Globus pallidus (tissue), 1 donor: ENCODE measurements at regions not wholly inside any gene's neighbourhood (a gene's known extent, or its start where the extent isn't known, plus 50 kb on each side); places are given as distances from the start of the nearest gene placed in this dataset.
A peak's percentile ranks its signal among the peaks of the same experiment; 100 is the strongest.
"Not testable (repeated sequence)": the region's sequence is repeated elsewhere in the genome, so short reads cannot be mapped to it uniquely, and the experiment has no call there.

Experiments
- DNase-seq: peaks from one replicate; pipeline ENCODE4 v3.0.0-alpha.2; 2015; ENCODE audit warnings: low spot score

DNA sequence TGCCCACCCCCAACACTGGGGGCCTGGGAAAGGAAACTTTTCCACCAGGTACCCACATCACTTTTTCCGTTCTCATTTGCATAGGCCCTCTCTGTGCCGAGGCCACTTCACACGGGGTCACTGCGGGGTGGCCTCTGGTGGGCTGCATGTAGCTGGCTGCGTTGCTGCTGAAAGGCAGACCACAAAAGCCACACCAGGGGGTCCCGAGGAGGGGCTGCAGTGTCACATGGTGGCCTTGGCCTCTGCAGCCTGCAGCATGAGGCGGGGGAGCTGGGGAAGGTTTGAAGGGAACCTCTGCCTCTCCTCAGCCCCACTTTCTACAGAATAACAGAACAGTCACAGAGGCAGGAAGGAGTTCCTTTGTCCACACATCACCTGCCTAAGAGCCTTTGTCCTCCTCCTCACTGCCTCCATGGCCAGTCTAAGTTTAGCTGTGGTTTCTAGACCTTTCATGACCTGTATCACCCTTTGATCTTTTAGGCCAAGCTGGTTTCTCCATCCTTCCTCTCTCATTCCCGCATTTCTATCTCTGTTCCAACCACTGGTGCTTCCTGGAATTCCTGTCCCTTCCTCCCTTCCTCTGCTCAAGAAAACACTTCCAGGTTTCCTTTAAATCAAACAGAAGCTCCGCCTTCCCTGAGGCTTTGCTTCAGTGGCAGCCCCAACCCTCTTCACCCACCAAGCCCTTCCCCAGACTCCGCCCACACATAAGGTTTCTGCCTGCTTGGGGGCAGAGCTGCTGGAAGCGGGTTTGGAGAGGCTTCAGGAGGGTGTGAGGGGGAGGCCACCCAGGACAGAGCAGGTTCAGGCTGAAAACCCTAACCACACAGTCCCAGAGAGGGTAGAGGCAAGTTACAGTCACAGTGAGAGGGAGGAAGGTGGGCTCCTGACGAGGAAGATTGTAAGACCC lies 150.7 kb upstream of the TLE3 start:
- no peak for DNase-seq

GRCh38 chr15:70247281-70247680 lies 149.6 kb upstream of the TLE3 start:
- no peak for DNase-seq

- no peak for DNase-seq
Observed at GRCh38 chr15:70246623-70247220, 149.0 kb upstream of the TLE3 start.

- DNase-seq, result peak; percentile 24
Observed at GRCh38 chr15:70245932-70246622, 148.4 kb upstream of the TLE3 start.

GRCh38 chr15:70244978-70245542 lies 147.3 kb upstream of the TLE3 start:
- no peak for DNase-seq

DNA sequence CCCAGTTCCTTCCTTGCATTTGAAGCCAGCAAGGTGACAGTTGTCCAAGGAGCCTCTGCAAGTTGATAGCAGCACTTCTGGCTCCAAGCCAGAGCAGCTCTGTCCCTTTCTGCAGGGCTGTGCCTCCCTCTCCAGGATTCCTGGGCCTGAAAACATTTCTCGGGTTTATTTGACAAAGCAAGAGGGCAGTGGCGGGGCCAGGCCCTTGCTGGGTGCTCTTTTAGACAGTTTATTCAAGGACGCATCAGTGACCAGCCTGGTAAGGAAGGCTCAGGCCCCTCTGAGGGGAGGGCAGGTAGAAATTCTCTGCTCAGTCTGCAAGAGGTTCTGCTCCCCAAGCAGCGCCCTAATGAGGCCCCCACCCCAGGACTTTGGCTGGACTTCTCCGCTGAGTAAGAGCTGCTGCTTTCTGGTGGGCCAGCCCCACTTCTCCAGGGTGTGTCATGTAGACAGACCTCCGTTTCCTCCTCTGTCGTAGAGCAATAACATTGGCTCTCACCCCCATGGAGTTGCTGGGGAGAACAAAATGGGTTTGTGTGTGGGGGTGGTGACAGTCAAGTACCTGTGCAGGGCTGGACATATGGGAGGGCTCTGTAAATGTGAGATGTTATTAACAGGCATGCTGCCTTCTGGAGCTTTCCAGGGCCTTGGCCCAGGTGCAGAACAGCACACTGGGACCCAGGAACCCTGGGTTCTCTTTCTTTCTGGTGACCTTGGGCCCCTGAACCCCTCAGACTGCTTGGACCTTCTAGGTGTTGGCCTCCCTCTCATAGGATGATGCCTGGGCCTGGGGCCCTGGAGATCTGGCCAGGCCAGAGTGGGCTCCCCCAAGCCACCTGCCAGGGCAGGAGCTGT lies 146.2 kb upstream of the TLE3 start:
- DNase-seq, result no peak

DNA sequence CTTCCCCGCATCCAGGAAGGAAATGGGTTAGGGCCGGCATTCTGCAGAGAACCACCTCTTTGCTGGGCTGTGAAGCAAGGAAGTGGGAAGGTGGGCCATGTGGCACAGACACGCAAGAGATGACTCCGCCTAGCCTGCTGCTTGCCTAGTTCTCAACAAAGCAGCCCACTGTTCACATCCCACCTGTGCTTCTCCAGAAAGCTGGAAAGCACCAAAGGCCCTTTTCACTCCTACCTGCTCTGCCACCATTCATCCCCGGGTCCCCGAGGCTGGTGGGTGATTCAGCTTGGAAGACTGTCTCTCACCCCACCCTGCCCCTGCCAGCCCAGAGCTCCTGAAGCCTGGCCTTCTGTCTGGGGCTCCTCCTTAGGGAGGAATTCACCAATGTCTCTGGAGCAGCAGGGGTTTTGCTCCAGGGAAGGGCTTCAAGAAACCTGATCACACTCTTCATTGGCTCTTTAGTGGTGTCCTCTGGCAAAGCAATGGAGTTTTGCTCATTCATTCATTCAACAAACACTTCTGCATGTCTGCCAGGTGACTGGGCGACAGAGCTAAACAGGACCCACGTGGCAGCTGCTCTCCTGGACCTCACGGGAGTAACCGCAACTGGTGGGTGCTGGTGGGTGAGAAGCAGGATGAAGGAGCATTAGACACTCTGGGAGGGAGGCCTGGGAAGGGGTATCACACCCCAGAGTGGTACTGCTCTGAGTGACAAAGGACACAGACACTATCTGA lies 145.4 kb upstream of the TLE3 start:
- no peak for DNase-seq

- DNase-seq, result no peak
Observed at GRCh38 chr15:70241561-70242320, 144.0 kb upstream of the TLE3 start.

DNA sequence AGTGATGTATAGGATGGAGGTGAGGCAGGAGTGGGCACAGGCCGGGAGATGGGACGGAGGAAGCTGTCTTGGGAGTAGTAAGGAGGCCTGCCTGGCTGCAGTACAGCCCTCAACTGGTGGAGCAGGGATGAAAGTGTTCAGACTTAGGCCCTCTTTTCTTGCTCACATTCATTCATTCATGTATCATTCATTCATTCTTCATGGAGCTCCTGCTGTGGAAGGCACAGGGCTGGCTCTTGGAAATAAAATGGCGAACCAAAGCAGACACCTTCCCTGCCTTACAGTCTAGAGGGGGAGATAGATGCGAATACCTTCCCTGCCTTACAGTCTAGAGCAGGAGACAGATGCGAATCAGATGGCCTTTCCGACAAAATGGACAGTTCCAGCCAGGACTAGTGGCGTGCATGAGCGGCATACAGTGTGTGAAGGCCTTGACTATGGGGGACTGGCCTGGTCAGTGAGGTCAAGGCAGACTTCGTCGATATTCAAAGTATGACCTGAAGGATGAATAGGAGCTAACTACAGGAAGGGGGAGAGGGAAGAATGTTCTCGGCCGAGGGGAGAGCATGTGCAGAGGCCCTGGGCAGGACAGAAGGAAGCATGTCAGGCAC lies 143.2 kb upstream of the TLE3 start:
- DNase-seq, result no peak

DNA sequence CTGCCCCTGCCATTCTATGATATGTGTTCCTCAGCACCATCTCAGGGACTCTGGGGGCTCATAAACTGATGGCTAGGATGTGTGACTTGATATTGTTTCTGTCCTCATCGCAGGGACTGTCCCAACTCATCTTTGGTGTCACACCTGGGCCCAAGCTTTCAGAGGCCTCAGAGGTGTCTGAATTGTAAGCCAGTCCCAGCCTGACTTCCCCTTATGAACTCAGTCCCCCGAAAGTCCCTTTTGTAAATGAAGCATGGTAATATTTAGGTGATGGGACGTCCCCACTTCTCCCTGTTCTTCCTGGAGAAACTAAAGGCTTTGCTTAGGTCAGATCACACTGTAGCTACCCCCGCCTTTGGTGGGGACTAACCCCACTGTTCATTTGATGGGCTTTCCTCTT lies 142.4 kb upstream of the TLE3 start:
- no peak for DNase-seq

- no peak for DNase-seq
Observed at GRCh38 chr15:70238917-70239316, 141.2 kb upstream of the TLE3 start.

- no peak for DNase-seq
Observed at GRCh38 chr15:70237626-70238025, 139.9 kb upstream of the TLE3 start.

DNA sequence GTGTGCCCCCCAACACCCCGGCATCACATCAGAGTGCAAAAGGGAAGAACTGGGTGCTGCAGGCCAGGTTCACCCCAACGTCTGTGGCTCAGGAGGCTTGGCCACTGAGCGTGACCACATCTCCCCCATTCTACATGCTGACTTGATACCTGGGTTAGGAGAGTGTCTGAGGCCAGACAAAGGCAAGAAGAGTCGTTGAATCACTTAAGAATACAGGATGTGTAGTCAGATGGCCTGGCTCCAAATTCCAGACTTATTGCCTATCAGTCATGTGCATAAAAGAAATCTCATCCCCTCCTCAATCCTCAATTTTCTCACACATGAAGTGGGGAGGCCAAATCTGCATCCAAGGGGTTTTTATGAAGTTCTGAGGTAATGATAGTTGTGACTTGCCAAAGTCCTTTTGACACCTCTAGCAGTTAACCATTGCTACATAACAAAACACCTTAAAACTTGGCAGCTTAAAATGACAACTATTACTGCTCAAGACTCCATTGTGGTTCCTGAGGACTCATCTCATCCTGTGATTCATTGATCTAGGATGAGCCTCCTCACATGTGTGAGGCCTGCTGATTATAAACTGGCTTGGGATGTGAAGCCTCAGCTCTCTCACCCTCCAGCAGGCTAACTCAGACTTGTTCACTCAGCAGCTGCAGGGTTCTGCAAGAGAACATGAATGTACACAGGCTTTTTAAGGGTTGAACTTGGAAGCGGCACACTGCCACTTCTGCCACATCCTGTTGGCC lies 138.8 kb upstream of the TLE3 start:
- DNase-seq, result no peak

- no peak for DNase-seq
Observed at GRCh38 chr15:70235347-70235746, 137.6 kb upstream of the TLE3 start.

GRCh38 chr15:70234256-70234905 lies 136.7 kb upstream of the TLE3 start:
- no peak for DNase-seq

- no peak for DNase-seq
Observed at GRCh38 chr15:70231484-70231883, 133.8 kb upstream of the TLE3 start.

DNA sequence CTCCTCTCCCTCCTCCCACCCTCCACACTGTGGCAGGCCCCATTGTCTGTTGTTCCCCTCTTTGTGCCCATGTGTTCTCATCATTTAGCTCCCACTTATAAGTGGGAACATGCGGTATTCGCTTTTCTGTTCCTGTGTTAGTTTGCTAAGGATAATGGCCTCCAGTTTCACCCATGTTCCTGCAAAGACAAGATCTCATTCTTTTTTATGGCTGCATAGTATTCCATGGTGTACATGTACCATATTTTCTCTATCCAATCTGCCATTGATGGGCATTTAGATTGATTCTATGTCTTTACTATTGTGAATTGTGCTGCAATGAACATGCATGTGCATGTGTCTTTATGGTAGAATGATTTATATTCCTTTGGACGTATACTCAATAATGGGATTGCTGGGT lies 130.2 kb upstream of the TLE3 start:
- not testable (repeated sequence) for DNase-seq

DNA sequence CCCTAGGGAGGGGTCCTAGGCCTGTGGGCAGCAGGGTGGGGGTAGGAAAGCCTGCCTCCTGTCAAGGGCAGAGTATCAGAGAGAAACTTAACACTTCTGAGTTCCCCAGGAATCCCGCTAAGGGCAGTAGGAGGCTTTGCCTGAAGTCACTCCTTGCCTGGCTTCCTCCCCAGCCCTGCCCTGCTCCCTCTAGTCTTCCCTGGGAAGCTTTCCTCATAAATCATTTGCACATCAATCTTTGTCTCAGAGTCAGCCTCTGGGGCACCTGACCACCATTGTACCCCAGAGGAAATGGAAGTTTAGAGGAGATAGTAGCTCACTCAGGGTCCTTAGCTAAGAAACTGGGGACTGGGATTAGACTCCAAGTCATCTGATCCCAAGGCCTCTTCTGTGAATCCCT lies 129.4 kb upstream of the TLE3 start:
- no peak for DNase-seq
